OCI-LY3 (cell line): ENCODE measurements at regions not wholly inside any gene's neighbourhood (a gene's known extent, or its start where the extent isn't known, plus 50 kb on each side); places are given as distances from the start of the nearest gene placed in this dataset.

ENCODE experiments used
- EZH2phosphoT487 ChIP-seq: fragments of 200-600 bp; shearing (Covaris generic); IDR thresholded peaks from 2 replicates; pipeline ENCODE4 v1.6.1; 2018; ENCODE audit warnings: antibody characterized with exemption, mixed run types, low read depth
- TF ChIP-seq, protein P1 (sequence below): fragments of 200-600, 300-600 bp; sonication (generic); IDR thresholded peaks from 2 replicates; pipeline ENCODE4 v1.5.1; 2014; ENCODE audit warnings: antibody characterized with exemption, low read length, low read depth

DNA sequence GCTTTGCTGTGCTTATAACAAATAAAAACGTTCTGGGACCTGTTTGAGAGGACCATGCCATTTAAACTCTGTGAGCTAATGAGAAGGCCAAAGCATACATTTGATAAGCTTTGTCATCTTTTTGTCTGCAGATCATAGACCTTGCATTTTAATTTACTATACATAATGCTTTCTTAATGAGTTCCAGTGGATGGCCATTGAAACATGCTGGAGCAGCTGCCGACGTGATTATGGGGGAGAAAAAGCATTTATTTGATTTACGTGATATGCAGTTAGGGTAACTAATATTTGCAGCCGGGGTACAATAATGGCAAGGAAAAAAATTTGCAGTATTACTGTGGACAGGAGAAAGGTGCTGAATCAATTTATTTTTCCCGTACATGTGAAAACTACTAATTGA, 240.2 kb downstream of the FAT3 start:
- TF ChIP-seq, protein P1, sequence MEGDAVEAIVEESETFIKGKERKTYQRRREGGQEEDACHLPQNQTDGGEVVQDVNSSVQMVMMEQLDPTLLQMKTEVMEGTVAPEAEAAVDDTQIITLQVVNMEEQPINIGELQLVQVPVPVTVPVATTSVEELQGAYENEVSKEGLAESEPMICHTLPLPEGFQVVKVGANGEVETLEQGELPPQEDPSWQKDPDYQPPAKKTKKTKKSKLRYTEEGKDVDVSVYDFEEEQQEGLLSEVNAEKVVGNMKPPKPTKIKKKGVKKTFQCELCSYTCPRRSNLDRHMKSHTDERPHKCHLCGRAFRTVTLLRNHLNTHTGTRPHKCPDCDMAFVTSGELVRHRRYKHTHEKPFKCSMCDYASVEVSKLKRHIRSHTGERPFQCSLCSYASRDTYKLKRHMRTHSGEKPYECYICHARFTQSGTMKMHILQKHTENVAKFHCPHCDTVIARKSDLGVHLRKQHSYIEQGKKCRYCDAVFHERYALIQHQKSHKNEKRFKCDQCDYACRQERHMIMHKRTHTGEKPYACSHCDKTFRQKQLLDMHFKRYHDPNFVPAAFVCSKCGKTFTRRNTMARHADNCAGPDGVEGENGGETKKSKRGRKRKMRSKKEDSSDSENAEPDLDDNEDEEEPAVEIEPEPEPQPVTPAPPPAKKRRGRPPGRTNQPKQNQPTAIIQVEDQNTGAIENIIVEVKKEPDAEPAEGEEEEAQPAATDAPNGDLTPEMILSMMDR, result no peak
- TF ChIP-seq EZH2phosphoT487, result no peak
